Ovary (tissue), 3 donors: ENCODE measurements at regions not wholly inside any gene's neighbourhood (a gene's known extent, or its start where the extent isn't known, plus 50 kb on each side); places are given as distances from the start of the nearest gene placed in this dataset.

ENCODE experiments used
- EP300 ChIP-seq: sonication (generic); formaldehyde crosslinking; IDR thresholded peaks from one replicate; pipeline ENCODE4 v1.6.1; 2017; ENCODE audit warnings: antibody characterized with exemption
- TF ChIP-seq, protein P1 (sequence below), 3 donors: fragments of 450-650 bp in 2 of 3; fragments of 200-600 bp in 1 of 3; IDR thresholded peaks; one replicate each; pipeline versions ENCODE4 v1.5.1 to v1.8.0; 2016 to 2022; ENCODE audit warnings: antibody characterized with exemption in 3 of 3, mild to moderate bottlenecking in 1 of 3
- donor health status: DM: no; HTN: no; CAD: no.

DNA sequence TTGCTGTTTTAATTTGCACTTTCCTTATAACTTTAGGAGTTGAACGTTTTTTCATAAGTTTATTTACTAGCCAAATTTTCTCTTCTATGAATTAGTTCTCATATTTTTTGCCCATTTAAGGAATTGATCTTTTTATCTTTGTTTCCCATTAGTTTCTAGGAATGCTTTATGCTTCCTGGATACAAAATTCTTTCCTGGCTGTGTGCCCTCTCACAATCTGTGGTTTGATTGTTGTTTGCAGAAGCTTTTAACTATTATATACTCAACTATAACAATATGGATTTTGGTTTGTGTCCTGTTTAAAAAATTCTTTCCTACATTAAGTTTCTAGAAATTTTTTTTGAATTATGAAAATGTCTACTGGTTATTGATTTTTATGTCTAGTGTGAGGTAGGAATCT is 206.3 kb downstream of the CSNK1G3 start:
- TF ChIP-seq, protein P1, sequence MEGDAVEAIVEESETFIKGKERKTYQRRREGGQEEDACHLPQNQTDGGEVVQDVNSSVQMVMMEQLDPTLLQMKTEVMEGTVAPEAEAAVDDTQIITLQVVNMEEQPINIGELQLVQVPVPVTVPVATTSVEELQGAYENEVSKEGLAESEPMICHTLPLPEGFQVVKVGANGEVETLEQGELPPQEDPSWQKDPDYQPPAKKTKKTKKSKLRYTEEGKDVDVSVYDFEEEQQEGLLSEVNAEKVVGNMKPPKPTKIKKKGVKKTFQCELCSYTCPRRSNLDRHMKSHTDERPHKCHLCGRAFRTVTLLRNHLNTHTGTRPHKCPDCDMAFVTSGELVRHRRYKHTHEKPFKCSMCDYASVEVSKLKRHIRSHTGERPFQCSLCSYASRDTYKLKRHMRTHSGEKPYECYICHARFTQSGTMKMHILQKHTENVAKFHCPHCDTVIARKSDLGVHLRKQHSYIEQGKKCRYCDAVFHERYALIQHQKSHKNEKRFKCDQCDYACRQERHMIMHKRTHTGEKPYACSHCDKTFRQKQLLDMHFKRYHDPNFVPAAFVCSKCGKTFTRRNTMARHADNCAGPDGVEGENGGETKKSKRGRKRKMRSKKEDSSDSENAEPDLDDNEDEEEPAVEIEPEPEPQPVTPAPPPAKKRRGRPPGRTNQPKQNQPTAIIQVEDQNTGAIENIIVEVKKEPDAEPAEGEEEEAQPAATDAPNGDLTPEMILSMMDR (IDR thresholded peaks at IDR 0.05) = no peak
- TF ChIP-seq EP300 = no peak
